Chondrocyte (in vitro differentiated cells): ENCODE measurements at regions not wholly inside any gene's neighbourhood (a gene's known extent, or its start where the extent isn't known, plus 50 kb on each side); places are given as distances from the start of the nearest gene placed in this dataset.

Experiments used
- DNase-seq: peaks from one replicate; pipeline ENCODE4 v3.0.0; 2021; ENCODE audit warnings: mixed read lengths, low spot score
- H3K27ac Mint-ChIP-seq: one replicate; pipeline ENCODE4 v1.8.0; 2021; ENCODE audit warnings: mild to moderate bottlenecking, moderate library complexity, mixed read lengths; ENCODE audit not compliant: unreplicated experiment
- H3K27me3 Mint-ChIP-seq: 2 replicates; pipeline ENCODE4 v1.8.0; 2021; ENCODE audit warnings: low read depth, mixed read lengths
- H3K36me3 Mint-ChIP-seq: 2 replicates; pipeline ENCODE4 v1.8.0; 2021; ENCODE audit warnings: low read depth, mixed read lengths
- H3K4me1 Mint-ChIP-seq: 2 replicates; pipeline ENCODE4 v1.8.0; 2021; ENCODE audit warnings: low read depth, mild to moderate bottlenecking, mixed read lengths
- H3K4me3 Mint-ChIP-seq: one replicate; pipeline ENCODE4 v1.8.0; 2021; ENCODE audit warnings: mild to moderate bottlenecking, moderate library complexity, mixed read lengths; ENCODE audit not compliant: unreplicated experiment
- H3K9me3 Mint-ChIP-seq: 2 replicates; pipeline ENCODE4 v1.8.0; 2021; ENCODE audit warnings: low read depth, mixed read lengths
- TF ChIP-seq, protein P1 (sequence below): fragments of 200-600 bp; sonication (generic); IDR thresholded peaks from 2 replicates; pipeline ENCODE4 v1.5.0; 2021; ENCODE audit warnings: antibody characterized with exemption, mild to moderate bottlenecking, moderate library complexity

GRCh38 chr2:150931451-150931850 lies 330.2 kb downstream of the RBM43 start:
- TF ChIP-seq, protein P1, sequence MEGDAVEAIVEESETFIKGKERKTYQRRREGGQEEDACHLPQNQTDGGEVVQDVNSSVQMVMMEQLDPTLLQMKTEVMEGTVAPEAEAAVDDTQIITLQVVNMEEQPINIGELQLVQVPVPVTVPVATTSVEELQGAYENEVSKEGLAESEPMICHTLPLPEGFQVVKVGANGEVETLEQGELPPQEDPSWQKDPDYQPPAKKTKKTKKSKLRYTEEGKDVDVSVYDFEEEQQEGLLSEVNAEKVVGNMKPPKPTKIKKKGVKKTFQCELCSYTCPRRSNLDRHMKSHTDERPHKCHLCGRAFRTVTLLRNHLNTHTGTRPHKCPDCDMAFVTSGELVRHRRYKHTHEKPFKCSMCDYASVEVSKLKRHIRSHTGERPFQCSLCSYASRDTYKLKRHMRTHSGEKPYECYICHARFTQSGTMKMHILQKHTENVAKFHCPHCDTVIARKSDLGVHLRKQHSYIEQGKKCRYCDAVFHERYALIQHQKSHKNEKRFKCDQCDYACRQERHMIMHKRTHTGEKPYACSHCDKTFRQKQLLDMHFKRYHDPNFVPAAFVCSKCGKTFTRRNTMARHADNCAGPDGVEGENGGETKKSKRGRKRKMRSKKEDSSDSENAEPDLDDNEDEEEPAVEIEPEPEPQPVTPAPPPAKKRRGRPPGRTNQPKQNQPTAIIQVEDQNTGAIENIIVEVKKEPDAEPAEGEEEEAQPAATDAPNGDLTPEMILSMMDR = no peak
- Mint-ChIP-seq H3K27me3 (no peaks in the 10 kb centered on the region), H3K27ac (no peak overlapping the region)

DNA sequence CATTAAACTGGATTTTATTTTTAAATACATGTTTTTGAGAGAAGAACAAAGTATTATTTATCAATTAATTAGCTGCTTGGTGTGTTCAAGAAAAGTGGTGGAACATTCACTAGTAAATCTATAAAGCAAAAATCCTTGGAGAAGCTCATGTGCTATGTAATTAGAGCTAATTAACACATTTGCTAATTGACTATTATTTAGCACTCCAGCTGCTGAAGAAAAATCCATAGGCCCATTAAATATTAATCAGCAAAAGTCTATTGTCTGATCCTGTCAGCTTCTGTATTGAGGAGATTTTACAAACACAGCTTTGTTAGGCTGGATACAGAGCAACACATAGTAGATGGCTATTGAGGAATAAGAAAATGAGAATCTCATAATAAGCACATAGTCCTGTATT lies 336.1 kb downstream of the RBM43 start:
- no peak overlapping the region for H3K27ac Mint-ChIP-seq
- peaks cover 10% of the 10 kb centered on the region for H3K9me3 Mint-ChIP-seq
- TF ChIP-seq, protein P1 = no peak
- DNase-seq = no peak
- no peak overlapping the region for H3K4me3 Mint-ChIP-seq
- no peaks in the 10 kb centered on the region for H3K27me3 Mint-ChIP-seq
- peaks cover 2% of the 10 kb centered on the region for H3K4me1 Mint-ChIP-seq
- no peaks in the 10 kb centered on the region for H3K36me3 Mint-ChIP-seq

More at GRCh38 chr2:150931451-150931850, 330.2 kb downstream of the RBM43 start:
- H3K4me3 Mint-ChIP-seq = no peak overlapping the region
- no peaks in the 10 kb centered on the region for H3K4me1 Mint-ChIP-seq
- no peaks in the 10 kb centered on the region for H3K9me3 Mint-ChIP-seq
- H3K36me3 Mint-ChIP-seq = no peaks in the 10 kb centered on the region
- no peak for DNase-seq

DNA sequence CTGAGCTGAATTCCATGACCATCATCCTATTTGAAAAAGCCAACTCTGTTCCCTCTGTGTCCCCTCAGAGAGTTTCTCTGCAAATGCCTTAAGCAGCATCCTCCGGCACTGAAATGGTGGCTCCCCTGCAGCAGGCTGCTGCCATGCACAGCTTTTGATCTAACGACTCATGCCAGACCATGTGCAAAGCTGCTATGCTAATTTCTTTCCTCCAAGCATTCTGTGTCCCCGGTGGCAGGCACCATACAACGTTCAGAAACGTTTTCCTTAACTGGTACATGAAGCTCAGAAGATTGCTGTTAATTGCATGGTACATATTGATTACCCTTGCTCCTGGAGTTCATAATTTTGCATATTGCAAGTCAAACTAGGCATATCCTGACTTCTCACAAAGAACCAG lies 336.8 kb downstream of the RBM43 start:
- Mint-ChIP-seq H3K9me3 (peaks cover 10% of the 10 kb centered on the region), H3K27me3 (no peaks in the 10 kb centered on the region), H3K4me1 (peaks cover 8% of the 10 kb centered on the region), H3K27ac (no peak overlapping the region), H3K36me3 (no peaks in the 10 kb centered on the region), H3K4me3 (no peak overlapping the region)
- DNase-seq = no peak
- TF ChIP-seq, protein P1 = no peak

GRCh38 chr2:150919901-150920300 lies 341.8 kb downstream of the RBM43 start:
- no peak overlapping the region for H3K27ac Mint-ChIP-seq

DNA sequence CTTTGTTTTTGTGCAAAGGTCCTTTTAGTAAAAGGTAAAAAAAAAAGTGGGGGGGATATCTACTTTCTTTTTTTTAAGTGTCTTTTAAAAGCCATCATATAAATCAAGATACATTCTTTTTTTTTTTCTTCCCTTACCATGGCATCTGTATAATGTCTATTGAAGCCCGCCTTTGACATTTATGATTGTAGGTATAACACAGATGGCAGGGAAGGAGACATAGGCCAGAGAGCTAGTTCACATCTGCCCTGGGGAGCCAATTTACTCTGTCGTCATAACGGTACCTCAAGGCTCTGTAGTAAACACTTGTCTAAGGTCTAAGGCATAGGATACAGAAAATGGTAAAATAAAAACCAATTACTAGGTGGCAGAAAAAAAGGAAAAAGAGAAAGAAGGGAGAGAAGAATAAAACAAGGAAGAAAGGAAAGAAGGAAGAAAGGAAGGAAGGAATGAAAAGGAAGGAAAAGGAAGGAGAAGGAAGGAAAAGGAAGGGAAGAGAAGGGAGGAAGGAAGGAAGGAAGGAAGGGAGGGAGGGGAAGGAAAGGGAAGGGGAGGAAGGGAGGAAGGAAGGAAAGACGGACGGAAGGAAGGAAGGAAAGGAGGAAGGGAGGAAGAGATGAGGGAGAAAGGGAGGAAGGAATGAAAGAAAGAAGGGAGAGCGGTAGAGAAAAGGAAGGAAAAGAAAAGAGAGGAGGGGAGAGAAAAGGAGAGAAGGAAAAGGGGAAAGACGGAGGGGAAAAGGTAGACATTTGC lies 343.5 kb downstream of the RBM43 start:
- Mint-ChIP-seq H3K27ac (no peak overlapping the region), H3K4me3 (no peak overlapping the region), H3K4me1 (peaks cover 13% of the 10 kb centered on the region), H3K27me3 (no peaks in the 10 kb centered on the region), H3K36me3 (no peaks in the 10 kb centered on the region), H3K9me3 (peaks cover 10% of the 10 kb centered on the region)
- DNase-seq = no peak
- TF ChIP-seq, protein P1 = no peak

More at GRCh38 chr2:150919901-150920300, 341.8 kb downstream of the RBM43 start:
- no peak for DNase-seq
- Mint-ChIP-seq H3K9me3 (peaks cover 10% of the 10 kb centered on the region), H3K27me3 (no peaks in the 10 kb centered on the region), H3K4me3 (no peak overlapping the region), H3K36me3 (no peaks in the 10 kb centered on the region), H3K4me1 (peaks cover 13% of the 10 kb centered on the region)
- TF ChIP-seq, protein P1 = no peak
